Fibroblast of mammary gland (primary cell): ENCODE measurements at regions not wholly inside any gene's neighbourhood (a gene's known extent, or its start where the extent isn't known, plus 50 kb on each side); places are given as distances from the start of the nearest gene placed in this dataset.

Source experiments
- DNase-seq: peaks from one replicate; pipeline ENCODE4 v3.0.0-alpha.2; 2010; ENCODE audit warnings: low read depth
- H3K4me3 ChIP-seq: 2 replicates; pipeline ENCODE4 v1.5.1; 2011; ENCODE audit warnings: low read depth, mild to moderate bottlenecking, low read length, moderate library complexity; ENCODE audit not compliant: control insufficient read depth
- CTCF ChIP-seq: conservative IDR thresholded peaks from 2 replicates; pipeline ENCODE4 v1.5.1; 2011; ENCODE audit warnings: low read depth, low read length, inconsistent platforms; ENCODE audit not compliant: control insufficient read depth, insufficient read depth

- DNase-seq: peak; percentile 74
- no peak overlapping the region for H3K4me3 ChIP-seq
- no peak for TF ChIP-seq CTCF
Measured at GRCh38 chr18:54100920-54101470, 123.5 kb downstream of the MBD2 start.

GRCh38 chr18:54100466-54100865, 124.0 kb downstream of the MBD2 start:
- DNase-seq: peak; percentile 47
- no peak for TF ChIP-seq CTCF
- H3K4me3 ChIP-seq: no peak overlapping the region

GRCh38 chr18:54094474-54094873, 130.0 kb downstream of the MBD2 start:
- TF ChIP-seq CTCF: no peak
- H3K4me3 ChIP-seq: no peak overlapping the region
- DNase-seq: no peak

GRCh38 chr18:54090856-54091255, 133.6 kb downstream of the MBD2 start:
- no peak for TF ChIP-seq CTCF
- no peak overlapping the region for H3K4me3 ChIP-seq
- no peak for DNase-seq

GRCh38 chr18:54089749-54090459, 134.6 kb downstream of the MBD2 start:
- TF ChIP-seq CTCF: no peak
- DNase-seq: no peak
- no peak overlapping the region for H3K4me3 ChIP-seq

- no peak overlapping the region for H3K4me3 ChIP-seq
- no peak for TF ChIP-seq CTCF
- no peak for DNase-seq
Measured at GRCh38 chr18:54086863-54087262, 137.6 kb downstream of the MBD2 start.
